GM18505 (cell line): ENCODE measurements at regions not wholly inside any gene's neighbourhood (a gene's known extent, or its start where the extent isn't known, plus 50 kb on each side); places are given as distances from the start of the nearest gene placed in this dataset.

Experiments used
- ATAC-seq: cut with Tn5 transposase; IDR thresholded peaks from one replicate; pipeline ENCODE4 v1.9.1; 2021; ENCODE audit not compliant: unreplicated experiment
- POLR2A ChIP-seq: IDR thresholded peaks from 4 replicates; pipeline ENCODE4 v1.6.1; 2011; ENCODE audit warnings: borderline replicate concordance; ENCODE audit not compliant: insufficient read depth, insufficient read length; ENCODE audit errors: extremely low read depth

- TF ChIP-seq POLR2A: no peak
- ATAC-seq: no peak
Observed at GRCh38 chr19:29393915-29394460, 131.8 kb upstream of the VSTM2B start.

DNA sequence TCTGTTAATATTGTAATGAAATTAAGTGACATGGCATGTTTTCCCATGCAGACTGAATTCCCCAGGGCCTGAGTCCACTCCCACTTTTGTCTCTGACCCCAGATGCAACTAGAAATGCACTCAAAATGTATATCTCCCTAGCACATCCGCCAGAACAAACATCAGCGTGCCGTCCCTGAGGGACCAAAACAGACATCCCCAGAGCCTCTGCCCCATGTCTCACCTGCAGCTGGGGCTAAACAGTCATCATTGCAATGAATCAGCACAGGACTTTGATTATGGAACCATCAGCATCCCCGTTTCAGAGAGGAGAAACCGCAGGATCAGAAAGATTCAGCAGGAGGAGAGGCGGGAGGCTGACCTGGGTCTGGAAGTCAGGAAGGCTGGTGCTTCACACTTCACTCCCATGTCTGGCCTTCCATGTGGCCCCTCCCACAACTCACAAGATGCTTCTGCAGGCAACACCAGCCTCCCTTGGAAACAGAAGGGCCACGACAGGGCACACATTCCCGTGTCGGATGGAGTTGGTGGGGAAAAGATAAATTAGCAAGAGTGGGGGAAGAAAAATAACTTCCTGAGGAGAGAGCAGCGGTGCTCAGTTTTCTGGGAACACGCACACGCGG is 130.6 kb upstream of the VSTM2B start:
- TF ChIP-seq POLR2A: no peak
- ATAC-seq: no peak

- no peak for ATAC-seq
- no peak for TF ChIP-seq POLR2A
Observed at GRCh38 chr19:29395734-29396414, 129.9 kb upstream of the VSTM2B start.

DNA sequence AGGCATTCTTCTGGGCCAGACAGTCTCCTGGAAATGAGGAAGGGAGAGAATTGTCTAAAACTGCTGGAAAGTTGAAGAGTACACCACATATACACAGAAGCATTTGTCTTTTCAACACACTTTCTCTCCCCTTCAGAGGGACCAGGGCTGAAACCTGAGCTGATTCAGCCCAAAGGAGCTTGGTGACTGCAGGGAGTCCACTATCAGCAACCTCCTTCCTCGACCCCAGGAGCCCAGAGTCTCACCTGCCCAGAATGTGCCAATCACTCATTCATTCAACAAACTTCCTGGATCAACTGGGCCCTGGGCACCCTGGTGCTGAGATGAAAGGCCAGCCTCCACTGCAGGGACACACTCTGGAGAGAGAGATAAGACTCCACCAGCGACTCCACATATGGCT is 128.9 kb upstream of the VSTM2B start:
- TF ChIP-seq POLR2A: no peak
- no peak for ATAC-seq

- no peak for ATAC-seq
- TF ChIP-seq POLR2A: no peak
Observed at GRCh38 chr19:29397748-29398147, 128.0 kb upstream of the VSTM2B start.

- no peak for TF ChIP-seq POLR2A
- ATAC-seq: no peak
Observed at GRCh38 chr19:29399804-29400203, 126.0 kb upstream of the VSTM2B start.

- no peak for TF ChIP-seq POLR2A
- ATAC-seq: no peak
Observed at GRCh38 chr19:29400917-29401711, 124.7 kb upstream of the VSTM2B start.

DNA sequence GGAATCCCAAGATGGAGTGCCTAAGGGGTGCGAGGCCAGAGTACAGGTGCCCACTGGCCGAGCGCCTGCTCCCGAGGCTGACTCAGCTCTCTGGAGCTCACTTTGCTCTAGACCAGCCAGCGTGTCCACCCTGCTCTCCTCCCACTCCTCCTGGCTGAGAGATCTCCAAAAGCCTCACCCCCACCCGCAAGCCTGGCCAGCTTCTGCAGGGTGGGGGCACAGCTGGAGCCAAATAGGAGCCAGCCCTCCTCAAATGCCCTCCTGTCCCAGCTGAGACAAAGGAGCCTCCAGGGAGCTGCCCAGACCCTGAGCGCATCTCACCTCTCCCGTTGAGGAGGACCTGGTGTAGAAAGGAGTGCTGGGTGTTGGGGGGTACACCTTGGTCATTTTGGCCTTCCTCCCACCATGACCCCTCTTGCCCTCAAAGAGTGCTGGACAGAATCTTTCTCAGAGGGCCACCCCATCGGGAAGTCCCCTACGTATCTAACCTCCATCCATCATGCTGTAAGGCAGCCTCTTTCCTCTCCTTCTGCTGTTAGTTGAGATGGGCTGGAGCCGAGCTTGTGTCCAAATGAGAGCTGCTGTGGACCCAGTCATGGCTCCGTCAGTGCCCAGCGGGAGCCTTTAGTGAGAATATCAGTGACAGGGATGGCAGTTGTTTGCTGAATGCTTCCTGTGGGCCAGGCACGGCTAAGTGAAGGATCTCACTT is 123.9 kb upstream of the VSTM2B start:
- TF ChIP-seq POLR2A: no peak
- ATAC-seq: no peak

DNA sequence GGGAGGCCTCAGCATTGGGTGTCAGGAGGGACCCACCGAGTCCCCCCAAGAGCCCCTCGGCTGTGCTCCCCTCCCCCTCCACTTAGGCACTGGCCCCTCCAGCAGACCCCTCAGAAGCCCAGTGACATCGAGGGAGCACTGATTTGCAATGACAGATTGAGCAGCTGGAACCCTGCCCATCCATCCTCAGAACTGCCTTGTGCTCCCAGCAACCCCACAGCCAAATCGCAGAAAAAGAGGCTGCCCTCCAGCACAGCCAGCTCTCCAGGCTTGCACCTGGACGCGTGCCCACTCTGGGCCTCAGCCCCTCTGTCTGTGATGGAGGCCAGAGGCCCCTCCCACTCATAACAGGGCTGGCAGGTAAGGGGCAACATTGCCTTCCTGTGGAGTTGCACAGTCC is 123.2 kb upstream of the VSTM2B start:
- ATAC-seq: no peak
- TF ChIP-seq POLR2A: no peak

GRCh38 chr19:29404015-29404414 is 121.8 kb upstream of the VSTM2B start:
- TF ChIP-seq POLR2A: no peak
- no peak for ATAC-seq

DNA sequence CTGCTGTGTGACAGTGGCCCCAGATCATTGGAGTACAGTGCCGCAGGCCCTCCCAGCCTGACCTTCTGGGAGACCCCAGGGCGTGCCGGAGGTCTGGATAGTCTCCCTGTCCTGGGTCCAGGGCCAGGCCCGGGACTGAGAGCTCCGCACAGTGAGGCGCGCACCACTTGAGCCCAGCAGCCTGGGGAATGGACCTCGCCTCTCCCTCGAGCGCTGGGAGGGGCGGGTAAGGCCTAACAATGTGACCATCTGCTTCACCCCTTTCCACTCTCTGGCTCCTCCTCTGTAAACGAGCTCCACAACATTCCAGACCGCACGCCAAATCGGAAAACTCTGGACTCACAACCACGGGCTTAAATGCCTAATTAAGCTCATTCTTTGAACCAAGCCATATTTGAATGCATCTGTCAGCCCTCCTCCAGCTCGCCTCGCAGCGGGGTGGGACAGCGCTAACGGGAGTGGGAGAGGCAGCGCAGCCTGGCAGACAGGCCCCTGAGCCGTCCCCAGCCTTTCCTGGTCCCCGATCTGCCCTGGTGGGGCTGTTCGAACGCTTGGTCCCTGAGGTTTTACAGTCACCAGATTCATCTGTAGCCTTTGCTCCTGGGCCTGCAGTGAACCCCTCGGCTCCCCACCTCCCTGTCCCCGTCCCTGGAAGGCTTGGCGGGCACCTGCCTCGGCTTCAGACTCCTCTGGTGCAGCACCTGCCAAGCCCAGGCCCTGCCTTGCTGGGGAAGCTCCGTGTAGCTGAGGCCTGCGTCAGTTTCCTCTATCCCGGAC is 120.7 kb upstream of the VSTM2B start:
- ATAC-seq: no peak
- no peak for TF ChIP-seq POLR2A

- ATAC-seq: no peak
- no peak for TF ChIP-seq POLR2A
Observed at GRCh38 chr19:29405728-29405995, 120.1 kb upstream of the VSTM2B start.
